Smooth muscle cell (in vitro differentiated cells): ENCODE measurements at regions not wholly inside any gene's neighbourhood (a gene's known extent, or its start where the extent isn't known, plus 50 kb on each side); places are given as distances from the start of the nearest gene placed in this dataset.

Experiments used
- DNase-seq: peaks from one replicate; lab custom pipeline; 2025; ENCODE audit not compliant: unreplicated experiment; lab: John Stamatoyannopoulos, UW
- H2AFZ ChIP-seq: fragments of 200-600 bp; sonication (generic); 2 replicates; pipeline ENCODE4 v1.6.0; 2016; ENCODE audit warnings: antibody characterized with exemption, low read depth, mild to moderate bottlenecking
- H3F3A ChIP-seq: fragments of 200-600 bp; sonication (generic); 2 replicates; pipeline ENCODE4 v1.6.0; 2017; ENCODE audit warnings: antibody characterized with exemption, low read depth
- H3K27ac ChIP-seq: fragments of 200-600 bp; sonication (generic); 2 replicates; pipeline ENCODE4 v1.5.1; 2016; ENCODE audit warnings: low read depth, mild to moderate bottlenecking
- H3K27me3 ChIP-seq: fragments of 200-600 bp; sonication (generic); 2 replicates; pipeline ENCODE4 v1.6.1; 2016; ENCODE audit warnings: low read depth, mild to moderate bottlenecking
- H3K36me3 ChIP-seq: fragments of 200-600 bp; sonication (generic); 2 replicates; pipeline ENCODE4 v1.5.1; 2016; ENCODE audit warnings: low read depth
- H3K4me1 ChIP-seq: fragments of 200-600 bp; sonication (generic); 2 replicates; pipeline ENCODE4 v1.5.1; 2016; ENCODE audit warnings: low read depth
- H3K4me2 ChIP-seq: fragments of 200-600 bp; sonication (generic); 2 replicates; pipeline ENCODE4 v1.6.0; 2016; ENCODE audit warnings: mild to moderate bottlenecking
- H3K4me3 ChIP-seq: fragments of 200-600 bp; sonication (generic); 2 replicates; pipeline ENCODE4 v1.5.1; 2016; ENCODE audit warnings: mild to moderate bottlenecking
- H3K79me2 ChIP-seq: fragments of 200-600 bp; sonication (generic); 2 replicates; pipeline ENCODE4 v1.6.0; 2016; ENCODE audit warnings: low read depth, mild to moderate bottlenecking
- H3K9ac ChIP-seq: fragments of 200-600 bp; sonication (generic); 2 replicates; pipeline ENCODE4 v1.6.0; 2016; ENCODE audit warnings: low read depth
- H3K9me3 ChIP-seq: fragments of 200-600 bp; sonication (generic); replicated peaks from 2 replicates; pipeline ENCODE4 v1.5.1; 2016; ENCODE audit warnings: low read depth
- H4K20me1 ChIP-seq: fragments of 200-600 bp; sonication (generic); 2 replicates; pipeline ENCODE4 v1.6.0; 2016; ENCODE audit warnings: low read depth
- WGBS: methylation state at CpG from one replicate; pipeline ENCODE4 v1.1.7; 2016; ENCODE audit warnings: low lambda C conversion rate; 5-methylcytosine and 5-hydroxymethylcytosine counted together
- TF ChIP-seq, protein P1 (sequence below): fragments of 200-600 bp; sonication (generic); IDR thresholded peaks from 2 replicates; pipeline ENCODE4 v1.5.1; 2017; ENCODE audit warnings: borderline replicate concordance, mild to moderate bottlenecking, antibody characterized with exemption; ENCODE audit not compliant: insufficient read depth, poor library complexity, severe bottlenecking

DNA sequence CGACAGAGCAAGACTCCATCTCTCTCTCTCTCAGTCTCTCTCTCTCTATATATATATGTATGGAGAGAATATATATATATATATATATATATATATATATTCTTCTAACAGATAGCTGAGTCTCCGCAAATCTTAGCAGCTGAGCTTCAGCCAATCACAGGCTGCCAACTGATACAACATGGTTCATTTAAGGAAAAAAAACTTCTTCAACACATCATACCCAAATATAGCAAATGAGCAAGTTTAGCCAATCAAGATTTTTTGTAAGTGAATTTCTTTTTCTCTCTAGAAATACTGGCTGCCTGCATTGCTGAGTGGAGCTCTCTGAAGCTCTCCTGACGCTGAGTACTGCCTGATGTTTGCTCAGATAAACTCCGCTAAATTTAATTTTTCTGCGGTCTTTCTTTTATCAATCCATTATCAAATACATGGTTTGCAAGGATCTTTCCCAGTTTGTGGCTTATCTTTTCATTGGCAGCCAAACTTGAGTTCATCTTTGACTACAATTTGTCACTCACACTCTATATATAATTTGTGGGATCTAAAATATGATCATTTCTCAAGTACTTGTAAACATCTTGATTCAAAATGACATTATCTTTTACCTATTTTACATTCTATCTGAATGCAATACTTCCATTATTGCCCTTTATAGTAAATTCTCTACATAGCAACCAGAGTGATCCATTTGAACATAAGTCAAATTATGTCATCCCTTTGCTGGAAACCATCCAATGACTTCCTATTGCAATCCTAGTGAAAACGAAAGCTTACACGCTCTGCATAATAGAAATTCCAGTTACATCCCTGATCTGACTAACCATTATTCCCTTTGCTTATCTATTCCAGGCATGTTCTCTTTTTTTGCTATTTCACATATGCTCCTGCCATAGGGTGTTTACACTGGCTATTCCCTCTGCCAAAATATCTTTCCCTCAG lies 2131.7 kb downstream of the MRPL39 start:
- H3K36me3 ChIP-seq, result no peaks in the 10 kb centered on the region
- no peaks in the 10 kb centered on the region for H3K9me3 ChIP-seq
- WGBS, result 88% methylated on average over 7 of the region's 7 CpGs
- H3K4me1 ChIP-seq, result no peaks in the 10 kb centered on the region
- H3K4me3 ChIP-seq, result no peak overlapping the region
- no peak overlapping the region for H3K4me2 ChIP-seq
- H3K9ac ChIP-seq, result no peak overlapping the region
- DNase-seq, result no peak
- no peaks in the 10 kb centered on the region for H3K79me2 ChIP-seq
- H4K20me1 ChIP-seq, result no peaks in the 10 kb centered on the region
- no peaks in the 10 kb centered on the region for H3K27me3 ChIP-seq
- TF ChIP-seq, protein P1, sequence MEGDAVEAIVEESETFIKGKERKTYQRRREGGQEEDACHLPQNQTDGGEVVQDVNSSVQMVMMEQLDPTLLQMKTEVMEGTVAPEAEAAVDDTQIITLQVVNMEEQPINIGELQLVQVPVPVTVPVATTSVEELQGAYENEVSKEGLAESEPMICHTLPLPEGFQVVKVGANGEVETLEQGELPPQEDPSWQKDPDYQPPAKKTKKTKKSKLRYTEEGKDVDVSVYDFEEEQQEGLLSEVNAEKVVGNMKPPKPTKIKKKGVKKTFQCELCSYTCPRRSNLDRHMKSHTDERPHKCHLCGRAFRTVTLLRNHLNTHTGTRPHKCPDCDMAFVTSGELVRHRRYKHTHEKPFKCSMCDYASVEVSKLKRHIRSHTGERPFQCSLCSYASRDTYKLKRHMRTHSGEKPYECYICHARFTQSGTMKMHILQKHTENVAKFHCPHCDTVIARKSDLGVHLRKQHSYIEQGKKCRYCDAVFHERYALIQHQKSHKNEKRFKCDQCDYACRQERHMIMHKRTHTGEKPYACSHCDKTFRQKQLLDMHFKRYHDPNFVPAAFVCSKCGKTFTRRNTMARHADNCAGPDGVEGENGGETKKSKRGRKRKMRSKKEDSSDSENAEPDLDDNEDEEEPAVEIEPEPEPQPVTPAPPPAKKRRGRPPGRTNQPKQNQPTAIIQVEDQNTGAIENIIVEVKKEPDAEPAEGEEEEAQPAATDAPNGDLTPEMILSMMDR, result no peak
- H3F3A ChIP-seq, result no peaks in the 10 kb centered on the region
- no peak overlapping the region for H3K27ac ChIP-seq
- H2AFZ ChIP-seq, result no peak overlapping the region

DNA sequence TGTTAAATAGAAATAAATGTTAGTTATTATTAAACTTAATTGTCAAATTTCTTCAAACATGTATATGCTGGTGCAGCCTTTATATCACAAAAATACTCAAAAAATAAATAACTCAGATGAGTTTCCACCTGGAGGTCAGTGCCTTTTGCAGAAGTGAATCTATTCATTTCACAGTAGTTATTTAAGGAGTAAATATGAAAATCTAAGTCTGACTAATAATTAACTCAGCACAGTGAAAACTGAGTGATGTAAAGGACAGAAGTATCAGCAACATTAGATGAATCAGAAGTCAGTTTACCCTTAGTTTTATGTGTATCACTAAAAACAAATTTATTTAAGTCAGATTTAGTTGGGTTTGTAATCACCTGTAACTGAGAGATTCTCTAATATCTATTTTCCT lies 2135.4 kb downstream of the MRPL39 start:
- Histone ChIP-seq H3K36me3 (no peaks in the 10 kb centered on the region), H3K79me2 (no peaks in the 10 kb centered on the region), H3K9ac (no peak overlapping the region), H3K4me1 (no peaks in the 10 kb centered on the region), H3K27me3 (no peaks in the 10 kb centered on the region), H4K20me1 (no peaks in the 10 kb centered on the region), H2AFZ (no peak overlapping the region), H3F3A (no peaks in the 10 kb centered on the region), H3K27ac (no peak overlapping the region), H3K4me3 (no peak overlapping the region), H3K4me2 (no peak overlapping the region), H3K9me3 (no peaks in the 10 kb centered on the region)
- DNase-seq, result no peak
- TF ChIP-seq, protein P1, result no peak

DNA sequence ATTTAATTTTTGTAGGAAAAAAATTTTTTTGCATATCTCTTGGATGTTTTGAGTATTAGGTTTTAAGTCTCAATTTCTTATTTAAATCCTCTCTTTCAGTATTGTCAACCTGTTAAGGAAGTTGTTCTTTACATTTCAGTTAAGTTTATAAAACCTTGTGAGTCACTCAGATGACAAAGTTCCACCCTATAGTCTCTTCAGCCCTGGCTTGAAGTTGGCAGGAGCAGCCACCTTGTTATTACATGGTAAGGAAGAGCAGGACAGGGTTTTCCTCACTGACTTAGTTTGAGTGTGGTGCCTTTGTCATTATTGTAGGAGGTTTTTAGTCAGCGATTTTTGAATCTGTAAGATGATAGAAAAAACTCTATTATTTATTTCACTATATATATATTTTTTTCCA lies 2143.9 kb downstream of the MRPL39 start:
- TF ChIP-seq, protein P1, result no peak
- H3F3A ChIP-seq, result no peaks in the 10 kb centered on the region
- H3K79me2 ChIP-seq, result no peaks in the 10 kb centered on the region
- H3K9me3 ChIP-seq, result no peaks in the 10 kb centered on the region
- no peak overlapping the region for H3K9ac ChIP-seq
- H3K36me3 ChIP-seq, result no peaks in the 10 kb centered on the region
- 77% methylated on average over 1 of the region's 1 CpG for WGBS
- H4K20me1 ChIP-seq, result no peaks in the 10 kb centered on the region
- no peak overlapping the region for H3K4me3 ChIP-seq
- H2AFZ ChIP-seq, result no peak overlapping the region
- no peaks in the 10 kb centered on the region for H3K27me3 ChIP-seq
- no peak overlapping the region for H3K4me2 ChIP-seq
- no peak for DNase-seq
- H3K4me1 ChIP-seq, result no peaks in the 10 kb centered on the region
- H3K27ac ChIP-seq, result no peak overlapping the region

DNA sequence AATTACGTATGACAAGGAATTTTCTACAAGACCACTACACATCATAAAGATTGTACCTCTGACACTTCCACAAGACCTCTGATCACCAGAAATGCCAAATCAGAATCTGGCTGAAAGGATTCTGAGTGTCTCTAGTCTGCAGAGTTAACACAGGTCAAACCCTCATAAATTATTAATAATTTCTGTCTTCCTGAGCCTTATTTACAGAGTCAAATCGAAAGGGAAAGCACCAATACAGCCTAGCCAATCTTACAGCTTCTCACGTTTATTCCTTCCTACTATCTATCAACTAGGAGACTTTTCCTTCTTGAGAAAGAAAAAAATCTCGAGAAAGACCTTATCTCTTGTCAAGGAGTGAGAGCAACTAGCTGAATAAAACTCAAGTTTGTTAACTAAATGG lies 2151.6 kb downstream of the MRPL39 start:
- WGBS, result 75% methylated on average over 4 of the region's 4 CpGs
- Histone ChIP-seq H4K20me1 (no peaks in the 10 kb centered on the region), H2AFZ (no peak overlapping the region), H3K9me3 (no peaks in the 10 kb centered on the region), H3K9ac (no peak overlapping the region), H3K27me3 (no peaks in the 10 kb centered on the region), H3K4me1 (no peaks in the 10 kb centered on the region), H3K79me2 (no peaks in the 10 kb centered on the region), H3K4me3 (no peak overlapping the region), H3K27ac (no peak overlapping the region), H3K36me3 (no peaks in the 10 kb centered on the region), H3F3A (no peaks in the 10 kb centered on the region), H3K4me2 (no peak overlapping the region)
- no peak for DNase-seq
- TF ChIP-seq, protein P1, result no peak
